A673 (cell line): ENCODE measurements at regions not wholly inside any gene's neighbourhood (a gene's known extent, or its start where the extent isn't known, plus 50 kb on each side); places are given as distances from the start of the nearest gene placed in this dataset.
A peak's percentile ranks its signal among the peaks of the same experiment; 100 is the strongest.

Experiments used
- BruUV-seq: library from RNA; stranded (reverse); fragments of 400-500 nt; replicated peaks from 2 replicates; lab custom pipeline; 2021; lab: Mats Ljungman, UMichigan
- CTCF ChIA-PET: fragments of 300-600 bp; sonication (Branson Sonifier 250); formaldehyde crosslinking; loops from one replicate; lab custom pipeline; 2022; ENCODE audit warnings: antibody characterized with exemption; lab: Charles Lee
- POLR2A ChIA-PET: fragments of 300-600 bp; sonication (Branson Sonifier 250); formaldehyde crosslinking; loops from one replicate; lab custom pipeline; 2022; ENCODE audit warnings: antibody characterized with exemption; ENCODE audit not compliant: low non-redundant PET; lab: Charles Lee
- DNase-seq: peaks from one replicate; pipeline ENCODE4 v3.0.0-alpha.2; 2015; ENCODE audit warnings: low spot score
- H3K27ac ChIP-seq: fragments of 200-600 bp; sonication (generic); 2 replicates; pipeline ENCODE4 v1.5.1; 2016; ENCODE audit warnings: mixed run types, low read depth, mild to moderate bottlenecking, mixed read lengths, antibody characterized with exemption, low read length; ENCODE audit not compliant: poor library complexity, severe bottlenecking
- H3K27me3 ChIP-seq: fragments of 200-600 bp; sonication (generic); replicated peaks from 2 replicates; pipeline ENCODE4 v1.6.1; 2017; ENCODE audit warnings: mixed run types, low read depth, mild to moderate bottlenecking, mixed read lengths, antibody characterized with exemption, low read length; ENCODE audit not compliant: insufficient read depth, poor library complexity
- H3K36me3 ChIP-seq: fragments of 200-600 bp; sonication (generic); 2 replicates; pipeline ENCODE4 v1.6.1; 2016; ENCODE audit warnings: mixed run types, mild to moderate bottlenecking, mixed read lengths, antibody characterized with exemption, low read length; ENCODE audit not compliant: insufficient read depth, poor library complexity, severe bottlenecking
- H3K4me1 ChIP-seq: fragments of 200-600 bp; sonication (generic); 2 replicates; pipeline ENCODE4 v1.6.1; 2017; ENCODE audit warnings: mixed run types, mild to moderate bottlenecking, mixed read lengths, antibody characterized with exemption, low read length; ENCODE audit not compliant: insufficient read depth, poor library complexity, severe bottlenecking
- H3K4me3 ChIP-seq: fragments of 200-600 bp; sonication (generic); 2 replicates; pipeline ENCODE4 v1.5.1; 2016; ENCODE audit warnings: low read depth, mixed run types, mild to moderate bottlenecking, mixed read lengths, low read length; ENCODE audit not compliant: poor library complexity, severe bottlenecking
- H3K9me3 ChIP-seq: fragments of 200-600 bp; sonication (generic); 2 replicates; pipeline ENCODE4 v1.6.1; 2016; ENCODE audit warnings: mixed run types, low read depth, mild to moderate bottlenecking, mixed read lengths, antibody characterized with exemption, low read length; ENCODE audit not compliant: poor library complexity, severe bottlenecking
- EZH2 ChIP-seq: fragments of 200-600 bp; sonication (generic); IDR thresholded peaks from 2 replicates; pipeline ENCODE4 v1.6.1; 2017; ENCODE audit warnings: borderline replicate concordance, low read depth, mild to moderate bottlenecking, mixed read lengths, antibody characterized with exemption, low read length; ENCODE audit not compliant: poor library complexity, severe bottlenecking
- intact Hi-C: fragments of 100-400 bp; cut with micrococcal nuclease; formaldehyde crosslinking; loops from one replicate; pipeline ENCODE4 v1.10.0; 2022; ENCODE audit not compliant: unreplicated experiment
- TF ChIP-seq, protein P1 (sequence below): fragments of 300-800, 200-600 bp; sonication (generic); conservative IDR thresholded peaks from 2 replicates; pipeline ENCODE4 v1.5.1; 2017; ENCODE audit warnings: low read depth, mild to moderate bottlenecking, antibody characterized with exemption, low read length, moderate library complexity, mixed read lengths

DNA sequence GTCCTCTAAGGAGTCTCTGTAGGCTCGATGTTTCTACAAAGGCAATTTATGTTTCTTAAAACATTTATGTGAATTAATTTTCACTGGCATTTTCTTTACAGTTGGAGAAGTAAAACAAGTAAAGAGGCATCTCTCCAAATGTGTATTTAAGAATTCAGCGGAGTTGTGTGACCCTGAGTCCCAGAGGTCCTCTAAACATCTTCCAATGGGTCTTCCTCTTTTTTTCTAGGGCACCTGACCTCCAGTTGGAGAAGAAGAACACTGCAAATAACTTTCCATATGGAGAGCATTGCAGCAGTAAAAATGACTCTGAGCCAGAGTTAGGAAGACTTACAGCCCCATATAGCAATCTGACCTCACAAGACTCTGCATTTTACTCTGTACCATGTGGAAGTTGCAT lies 480.5 kb upstream of the RAG2 start:
- no peaks in the 10 kb centered on the region for H3K36me3 ChIP-seq
- no peaks in the 10 kb centered on the region for H3K9me3 ChIP-seq
- H3K4me3 ChIP-seq, result no peak overlapping the region
- TF ChIP-seq, protein P1, sequence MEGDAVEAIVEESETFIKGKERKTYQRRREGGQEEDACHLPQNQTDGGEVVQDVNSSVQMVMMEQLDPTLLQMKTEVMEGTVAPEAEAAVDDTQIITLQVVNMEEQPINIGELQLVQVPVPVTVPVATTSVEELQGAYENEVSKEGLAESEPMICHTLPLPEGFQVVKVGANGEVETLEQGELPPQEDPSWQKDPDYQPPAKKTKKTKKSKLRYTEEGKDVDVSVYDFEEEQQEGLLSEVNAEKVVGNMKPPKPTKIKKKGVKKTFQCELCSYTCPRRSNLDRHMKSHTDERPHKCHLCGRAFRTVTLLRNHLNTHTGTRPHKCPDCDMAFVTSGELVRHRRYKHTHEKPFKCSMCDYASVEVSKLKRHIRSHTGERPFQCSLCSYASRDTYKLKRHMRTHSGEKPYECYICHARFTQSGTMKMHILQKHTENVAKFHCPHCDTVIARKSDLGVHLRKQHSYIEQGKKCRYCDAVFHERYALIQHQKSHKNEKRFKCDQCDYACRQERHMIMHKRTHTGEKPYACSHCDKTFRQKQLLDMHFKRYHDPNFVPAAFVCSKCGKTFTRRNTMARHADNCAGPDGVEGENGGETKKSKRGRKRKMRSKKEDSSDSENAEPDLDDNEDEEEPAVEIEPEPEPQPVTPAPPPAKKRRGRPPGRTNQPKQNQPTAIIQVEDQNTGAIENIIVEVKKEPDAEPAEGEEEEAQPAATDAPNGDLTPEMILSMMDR, result no peak
- TF ChIP-seq EZH2, result no peak
- BruUV-seq, result no TSS peak
- intact Hi-C loops, result no loop called here
- ChIA-PET CTCF (no interaction called here), POLR2A (no interaction called here)
- H3K4me1 ChIP-seq, result peaks cover 2% of the 10 kb centered on the region
- H3K27ac ChIP-seq, result no peak overlapping the region
- H3K27me3 ChIP-seq, result no peaks in the 10 kb centered on the region
- DNase-seq, result no peak

DNA sequence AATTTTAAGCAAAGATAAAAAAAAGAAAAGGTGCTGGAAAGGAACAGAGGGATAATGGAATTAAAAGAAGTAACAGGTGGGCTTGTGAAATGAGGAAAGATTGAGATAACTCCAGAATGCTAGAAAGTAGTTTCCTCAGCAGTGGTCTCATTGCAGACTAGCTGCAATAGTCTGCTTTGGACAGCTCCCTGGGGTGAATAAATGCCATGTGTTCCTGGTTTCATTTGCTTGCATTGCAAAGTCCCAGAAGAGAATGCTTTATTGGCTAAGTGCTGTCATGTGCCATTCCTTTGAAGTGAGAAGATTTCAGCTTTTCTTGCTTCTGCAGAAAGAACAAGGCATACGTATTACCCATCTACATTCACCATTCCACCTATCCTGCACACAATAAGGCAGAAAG lies 478.8 kb upstream of the RAG2 start:
- Histone ChIP-seq H3K4me1 (no peaks in the 10 kb centered on the region), H3K9me3 (no peaks in the 10 kb centered on the region), H3K27ac (no peak overlapping the region), H3K27me3 (no peaks in the 10 kb centered on the region), H3K4me3 (no peak overlapping the region), H3K36me3 (no peaks in the 10 kb centered on the region)
- no TSS peak for BruUV-seq
- ChIA-PET POLR2A (no interaction called here), CTCF (no interaction called here)
- peak; percentile 64 for DNase-seq
- intact Hi-C loops, result no loop called here
- no peak for TF ChIP-seq EZH2
- TF ChIP-seq, protein P1, result no peak

DNA sequence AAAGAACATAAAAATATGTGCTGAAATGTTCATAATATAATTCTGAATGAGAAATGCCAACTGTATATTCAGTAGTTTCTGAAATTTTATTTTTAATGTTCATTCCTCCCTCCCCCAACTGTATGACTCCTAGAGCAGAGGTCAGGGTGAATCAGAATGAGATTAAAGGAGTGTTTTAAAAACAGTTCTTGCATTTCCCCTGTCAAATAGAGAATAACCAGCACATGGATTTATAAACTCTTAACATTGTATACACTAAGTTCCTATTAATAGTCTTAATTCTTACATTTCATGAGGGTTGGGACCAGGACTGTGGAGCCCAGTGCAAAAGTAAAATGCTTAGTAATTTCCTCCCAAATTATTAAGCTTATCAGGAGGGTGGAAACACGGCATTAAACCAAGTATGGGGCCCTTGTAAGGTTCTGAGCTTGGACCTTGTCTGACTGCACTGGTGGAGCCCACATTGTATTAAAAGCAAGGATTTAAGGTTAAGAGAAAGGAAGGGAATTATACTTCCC lies 474.6 kb upstream of the RAG2 start:
- CTCF ChIA-PET, result no interaction called here
- POLR2A ChIA-PET, result no interaction called here

More for the DNA sequence above, 474.6 kb upstream of the RAG2 start:
- no peak for TF ChIP-seq EZH2
- TF ChIP-seq, protein P1, result no peak
- Histone ChIP-seq H3K9me3 (no peaks in the 10 kb centered on the region), H3K27me3 (no peaks in the 10 kb centered on the region), H3K4me3 (no peak overlapping the region), H3K4me1 (no peaks in the 10 kb centered on the region), H3K27ac (no peak overlapping the region), H3K36me3 (no peaks in the 10 kb centered on the region)
- intact Hi-C loops, result no loop called here
- no peak for DNase-seq
- BruUV-seq, result no TSS peak
